ENCODE measurements at regions not wholly inside any gene's neighbourhood (a gene's known extent, or its start where the extent isn't known, plus 50 kb on each side); places are given as distances from the start of the nearest gene placed in this dataset.
"Not testable (repeated sequence)": the region's sequence is repeated elsewhere in the genome, so short reads cannot be mapped to it uniquely, and the experiment has no call there.

- TF ChIP-seq, protein P1, sequence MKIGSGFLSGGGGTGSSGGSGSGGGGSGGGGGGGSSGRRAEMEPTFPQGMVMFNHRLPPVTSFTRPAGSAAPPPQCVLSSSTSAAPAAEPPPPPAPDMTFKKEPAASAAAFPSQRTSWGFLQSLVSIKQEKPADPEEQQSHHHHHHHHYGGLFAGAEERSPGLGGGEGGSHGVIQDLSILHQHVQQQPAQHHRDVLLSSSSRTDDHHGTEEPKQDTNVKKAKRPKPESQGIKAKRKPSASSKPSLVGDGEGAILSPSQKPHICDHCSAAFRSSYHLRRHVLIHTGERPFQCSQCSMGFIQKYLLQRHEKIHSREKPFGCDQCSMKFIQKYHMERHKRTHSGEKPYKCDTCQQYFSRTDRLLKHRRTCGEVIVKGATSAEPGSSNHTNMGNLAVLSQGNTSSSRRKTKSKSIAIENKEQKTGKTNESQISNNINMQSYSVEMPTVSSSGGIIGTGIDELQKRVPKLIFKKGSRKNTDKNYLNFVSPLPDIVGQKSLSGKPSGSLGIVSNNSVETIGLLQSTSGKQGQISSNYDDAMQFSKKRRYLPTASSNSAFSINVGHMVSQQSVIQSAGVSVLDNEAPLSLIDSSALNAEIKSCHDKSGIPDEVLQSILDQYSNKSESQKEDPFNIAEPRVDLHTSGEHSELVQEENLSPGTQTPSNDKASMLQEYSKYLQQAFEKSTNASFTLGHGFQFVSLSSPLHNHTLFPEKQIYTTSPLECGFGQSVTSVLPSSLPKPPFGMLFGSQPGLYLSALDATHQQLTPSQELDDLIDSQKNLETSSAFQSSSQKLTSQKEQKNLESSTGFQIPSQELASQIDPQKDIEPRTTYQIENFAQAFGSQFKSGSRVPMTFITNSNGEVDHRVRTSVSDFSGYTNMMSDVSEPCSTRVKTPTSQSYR (CRISPR knock-in tag; IDR thresholded peaks at IDR 0.05; ENCODE audit: borderline replicate concordance), result peak; percentile 57; the same call in 1 of the 2 replicates
- DNase-seq (ENCODE audit: low spot score); FAIRE-seq; H2AFZ ChIP-seq (ENCODE audit: low read length); intact Hi-C loops (cut with micrococcal nuclease; ENCODE audit: unreplicated experiment); H3K9me3 ChIP-seq (ENCODE audit: low read length); POLR2A ChIA-PET; H4K20me1 ChIP-seq (ENCODE audit: insufficient read depth, low read length); in situ Hi-C loops (cut with HindIII; ENCODE audit: extremely low pct_ligation_motif_present, low pct_unique_long_range_greater_than_20kb); H3K4me3 ChIP-seq (replicated peaks in 1 of 3; ENCODE audit: insufficient read depth in 1 of 3, low read depth in 2 of 3, low read length in 3 of 3); H3K4me1 ChIP-seq (ENCODE audit: insufficient read depth, low read length); CTCF ChIA-PET (ENCODE audit: low intra/inter-chr PET ratio, low total read pairs); H3K79me2 ChIP-seq (ENCODE audit: insufficient read depth, low read length); H3K4me2 ChIP-seq (ENCODE audit: low read depth, low read length); H3K36me3 ChIP-seq (replicated peaks in 1 of 2; ENCODE audit: control insufficient read depth in 1 of 2, insufficient read depth in 2 of 2, low read length in 2 of 2); BruUV-seq (replicated peaks); H3K9ac ChIP-seq (ENCODE audit: insufficient read depth, low read depth, low read length); H3K27ac ChIP-seq (ENCODE audit: extremely low read length, insufficient read depth, low read length); ATAC-seq; H3K27me3 ChIP-seq (ENCODE audit: control insufficient read depth in 1 of 2, insufficient read depth in 2 of 2, low read length in 2 of 2): not testable (repeated sequence)
- WGBS (ENCODE audit: low lambda C conversion rate), result no CpG with 5 or more reads among the region's 15 CpGs
These were observed 1844.7 kb upstream of the ACO1 start for GRCh38 chr9:30539696-30540095.

DNA sequence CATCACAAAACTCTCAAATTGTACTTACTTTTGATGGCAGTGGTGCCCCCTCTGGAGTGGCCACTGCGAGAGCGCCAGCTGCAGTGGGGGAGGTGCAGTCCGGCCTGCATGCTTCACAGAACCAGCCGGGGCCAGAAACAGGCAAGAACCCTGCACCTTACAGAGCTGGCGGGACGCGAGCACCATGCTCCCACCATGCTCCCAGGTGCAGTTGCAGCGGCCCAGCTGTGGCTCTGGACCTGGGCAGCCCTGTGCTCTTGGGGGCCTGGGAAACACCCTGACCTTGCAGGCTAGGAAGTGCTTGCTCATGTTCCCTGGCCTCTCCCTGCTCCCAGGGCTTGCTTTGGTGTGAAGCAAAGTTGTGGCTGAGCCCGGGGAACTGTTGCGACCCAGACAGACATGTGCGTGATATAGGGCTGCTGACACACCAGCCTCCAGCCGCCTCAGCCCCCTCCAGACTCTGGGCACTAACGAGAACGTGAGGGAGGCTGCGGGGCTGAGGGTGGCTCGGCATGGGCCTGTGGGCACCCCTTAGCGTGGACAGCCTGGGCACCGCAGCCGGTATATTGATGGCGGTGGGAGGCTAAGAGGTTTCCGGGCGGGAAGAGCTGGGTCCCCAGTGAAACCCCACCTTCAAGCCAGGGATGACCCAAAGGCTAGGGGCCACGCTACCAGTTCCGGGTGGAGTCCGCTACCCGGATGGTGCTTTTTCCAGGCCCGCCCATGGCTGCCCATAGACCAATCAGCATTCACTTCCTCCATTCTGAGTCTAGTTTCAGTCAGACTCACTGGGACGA lies 1809.9 kb upstream of the ACO1 start:
- Histone ChIP-seq H3K9ac (ENCODE audit: insufficient read depth, low read depth, low read length) (no peak overlapping the region), H2AFZ (ENCODE audit: low read length) (no peak overlapping the region), H3K4me2 (ENCODE audit: low read depth, low read length) (no peak overlapping the region), H3K27me3 (ENCODE audit: control insufficient read depth in 1 of 2, insufficient read depth in 2 of 2, low read length in 2 of 2) (no peaks in the 10 kb centered on the region), H3K4me3 (replicated peaks in 1 of 3; ENCODE audit: insufficient read depth in 1 of 3, low read depth in 2 of 3, low read length in 3 of 3) (no peak overlapping the region), H3K79me2 (ENCODE audit: insufficient read depth, low read length) (no peaks in the 10 kb centered on the region), H4K20me1 (ENCODE audit: insufficient read depth, low read length) (no peaks in the 10 kb centered on the region), H3K27ac (ENCODE audit: extremely low read length, insufficient read depth, low read length) (no peak overlapping the region), H3K36me3 (replicated peaks in 1 of 2; ENCODE audit: control insufficient read depth in 1 of 2, insufficient read depth in 2 of 2, low read length in 2 of 2) (no peaks in the 10 kb centered on the region), H3K4me1 (ENCODE audit: insufficient read depth, low read length) (no peaks in the 10 kb centered on the region), H3K9me3 (ENCODE audit: low read length) (no peaks in the 10 kb centered on the region)
- intact Hi-C loops (cut with micrococcal nuclease; ENCODE audit: unreplicated experiment), result no loop called here
- DNase-seq (ENCODE audit: low spot score), result no peak
- no peak for FAIRE-seq
- WGBS (ENCODE audit: low lambda C conversion rate), result 52% methylated on average over 19 of the region's 28 CpGs
- in situ Hi-C loops (cut with HindIII; ENCODE audit: extremely low pct_ligation_motif_present, low pct_unique_long_range_greater_than_20kb), result no loop called here
- ATAC-seq, result peak; percentile 29; the same call in 2 of the 3 replicates
- no TSS peak for BruUV-seq (replicated peaks)
- ChIA-PET POLR2A (no interaction called here), CTCF (ENCODE audit: low intra/inter-chr PET ratio, low total read pairs) (no interaction called here)
- TF ChIP-seq, protein P2, sequence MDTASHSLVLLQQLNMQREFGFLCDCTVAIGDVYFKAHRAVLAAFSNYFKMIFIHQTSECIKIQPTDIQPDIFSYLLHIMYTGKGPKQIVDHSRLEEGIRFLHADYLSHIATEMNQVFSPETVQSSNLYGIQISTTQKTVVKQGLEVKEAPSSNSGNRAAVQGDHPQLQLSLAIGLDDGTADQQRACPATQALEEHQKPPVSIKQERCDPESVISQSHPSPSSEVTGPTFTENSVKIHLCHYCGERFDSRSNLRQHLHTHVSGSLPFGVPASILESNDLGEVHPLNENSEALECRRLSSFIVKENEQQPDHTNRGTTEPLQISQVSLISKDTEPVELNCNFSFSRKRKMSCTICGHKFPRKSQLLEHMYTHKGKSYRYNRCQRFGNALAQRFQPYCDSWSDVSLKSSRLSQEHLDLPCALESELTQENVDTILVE (CRISPR knock-in tag; IDR thresholded peaks at IDR 0.05), result no peak
- no peak for TF ChIP-seq ZNF75D (CRISPR knock-in tag; IDR thresholded peaks at IDR 0.05; ENCODE audit: borderline replicate concordance)
- no peak for TF ChIP-seq PCBP1 (IDR thresholded peaks at IDR 0.05; ENCODE audit: borderline replicate concordance, low read depth, low read length)
- no peak for TF ChIP-seq THRA (CRISPR knock-in tag; IDR thresholded peaks at IDR 0.05; ENCODE audit: borderline replicate concordance)
- no peak for TF ChIP-seq ZNF383 (CRISPR knock-in tag; IDR thresholded peaks at IDR 0.05; ENCODE audit: borderline replicate concordance)
- TF ChIP-seq CBFB (CRISPR knock-in tag; IDR thresholded peaks at IDR 0.05), result no peak
- TF ChIP-seq ZNF879 (CRISPR knock-in tag; IDR thresholded peaks at IDR 0.05), result no peak
- no peak for TF ChIP-seq ZNF350 (CRISPR knock-in tag; IDR thresholded peaks at IDR 0.05; ENCODE audit: borderline replicate concordance, low read depth)
- TF ChIP-seq ZNF557 (CRISPR knock-in tag; IDR thresholded peaks at IDR 0.05), result no peak
- TF ChIP-seq ARNT2 (CRISPR knock-in tag; IDR thresholded peaks at IDR 0.05; ENCODE audit: low read depth), result no peak
- TF ChIP-seq DNMT3B (CRISPR knock-in tag; conservative IDR thresholded peaks at IDR 0.05), result no peak
- no peak for TF ChIP-seq ZNF44 (CRISPR knock-in tag; IDR thresholded peaks at IDR 0.05)
